ENCODE measurements at regions not wholly inside any gene's neighbourhood (a gene's known extent, or its start where the extent isn't known, plus 50 kb on each side); places are given as distances from the start of the nearest gene placed in this dataset.

GRCh38 chr10:106370751-106371150 is 793.8 kb downstream of the SORCS1 start:
- TF ChIP-seq, protein P1, sequence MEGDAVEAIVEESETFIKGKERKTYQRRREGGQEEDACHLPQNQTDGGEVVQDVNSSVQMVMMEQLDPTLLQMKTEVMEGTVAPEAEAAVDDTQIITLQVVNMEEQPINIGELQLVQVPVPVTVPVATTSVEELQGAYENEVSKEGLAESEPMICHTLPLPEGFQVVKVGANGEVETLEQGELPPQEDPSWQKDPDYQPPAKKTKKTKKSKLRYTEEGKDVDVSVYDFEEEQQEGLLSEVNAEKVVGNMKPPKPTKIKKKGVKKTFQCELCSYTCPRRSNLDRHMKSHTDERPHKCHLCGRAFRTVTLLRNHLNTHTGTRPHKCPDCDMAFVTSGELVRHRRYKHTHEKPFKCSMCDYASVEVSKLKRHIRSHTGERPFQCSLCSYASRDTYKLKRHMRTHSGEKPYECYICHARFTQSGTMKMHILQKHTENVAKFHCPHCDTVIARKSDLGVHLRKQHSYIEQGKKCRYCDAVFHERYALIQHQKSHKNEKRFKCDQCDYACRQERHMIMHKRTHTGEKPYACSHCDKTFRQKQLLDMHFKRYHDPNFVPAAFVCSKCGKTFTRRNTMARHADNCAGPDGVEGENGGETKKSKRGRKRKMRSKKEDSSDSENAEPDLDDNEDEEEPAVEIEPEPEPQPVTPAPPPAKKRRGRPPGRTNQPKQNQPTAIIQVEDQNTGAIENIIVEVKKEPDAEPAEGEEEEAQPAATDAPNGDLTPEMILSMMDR (IDR thresholded peaks at IDR 0.05): no peak
- TF ChIP-seq POLR2A (IDR thresholded peaks at IDR 0.05; ENCODE audit: low read length): no peak
- no peak for TF ChIP-seq CEBPB (IDR thresholded peaks at IDR 0.05)
- no peak for TF ChIP-seq JUNB (IDR thresholded peaks at IDR 0.05)
- TF ChIP-seq TFCP2L1 (CRISPR knock-in tag; IDR thresholded peaks at IDR 0.05): no peak
